ENCODE measurements at regions not wholly inside any gene's neighbourhood (a gene's known extent, or its start where the extent isn't known, plus 50 kb on each side); places are given as distances from the start of the nearest gene placed in this dataset.

GRCh38 chr13:44887515-44887914 lies 101.8 kb downstream of the NUFIP1 start:
- no peaks in the 10 kb centered on the region for H3K36me3 ChIP-seq (replicated peaks; ENCODE audit: low read depth, low read length)
- no peak overlapping the region for H3K4me3 ChIP-seq (ENCODE audit: low read length)
- no peaks in the 10 kb centered on the region for H4K20me1 ChIP-seq (ENCODE audit: insufficient read depth, low read length)
- TF ChIP-seq, protein P1, sequence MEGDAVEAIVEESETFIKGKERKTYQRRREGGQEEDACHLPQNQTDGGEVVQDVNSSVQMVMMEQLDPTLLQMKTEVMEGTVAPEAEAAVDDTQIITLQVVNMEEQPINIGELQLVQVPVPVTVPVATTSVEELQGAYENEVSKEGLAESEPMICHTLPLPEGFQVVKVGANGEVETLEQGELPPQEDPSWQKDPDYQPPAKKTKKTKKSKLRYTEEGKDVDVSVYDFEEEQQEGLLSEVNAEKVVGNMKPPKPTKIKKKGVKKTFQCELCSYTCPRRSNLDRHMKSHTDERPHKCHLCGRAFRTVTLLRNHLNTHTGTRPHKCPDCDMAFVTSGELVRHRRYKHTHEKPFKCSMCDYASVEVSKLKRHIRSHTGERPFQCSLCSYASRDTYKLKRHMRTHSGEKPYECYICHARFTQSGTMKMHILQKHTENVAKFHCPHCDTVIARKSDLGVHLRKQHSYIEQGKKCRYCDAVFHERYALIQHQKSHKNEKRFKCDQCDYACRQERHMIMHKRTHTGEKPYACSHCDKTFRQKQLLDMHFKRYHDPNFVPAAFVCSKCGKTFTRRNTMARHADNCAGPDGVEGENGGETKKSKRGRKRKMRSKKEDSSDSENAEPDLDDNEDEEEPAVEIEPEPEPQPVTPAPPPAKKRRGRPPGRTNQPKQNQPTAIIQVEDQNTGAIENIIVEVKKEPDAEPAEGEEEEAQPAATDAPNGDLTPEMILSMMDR (IDR thresholded peaks at IDR 0.05; ENCODE audit: low read depth, low read length) = no peak
- no peak for TF ChIP-seq EZH2phosphoT487 (IDR thresholded peaks at IDR 0.05; ENCODE audit: low read depth)
- H3K9me3 ChIP-seq (ENCODE audit: insufficient read depth, low read length) = no peaks in the 10 kb centered on the region
- no peaks in the 10 kb centered on the region for H3K79me2 ChIP-seq (ENCODE audit: low read length)
- no peak overlapping the region for H3K4me2 ChIP-seq (ENCODE audit: low read length)
- H3K27ac ChIP-seq (ENCODE audit: low read length) = no peak overlapping the region
- H3K9ac ChIP-seq (ENCODE audit: low read length) = no peak overlapping the region
- H2AFZ ChIP-seq (ENCODE audit: low read depth, low read length) = no peak overlapping the region
- 0 out of 2 replicates have a peak, but pooled peaks cover 8% of the 10 kb centered on the region for H3K27me3 ChIP-seq (ENCODE audit: low read depth, low read length)
- no peaks in the 10 kb centered on the region for H3K4me1 ChIP-seq (ENCODE audit: low read length)

GRCh38 chr13:44884076-44884729 lies 105.1 kb downstream of the NUFIP1 start:
- no peaks in the 10 kb centered on the region for H4K20me1 ChIP-seq (ENCODE audit: insufficient read depth, low read length)
- peaks cover 8% of the 10 kb centered on the region; the same call in 1 of the 2 replicates for H3K27me3 ChIP-seq (ENCODE audit: low read depth, low read length)
- no peaks in the 10 kb centered on the region for H3K36me3 ChIP-seq (replicated peaks; ENCODE audit: low read depth, low read length)
- H3K4me3 ChIP-seq (ENCODE audit: low read length) = no peak overlapping the region
- no peak overlapping the region for H3K4me2 ChIP-seq (ENCODE audit: low read length)
- no peak overlapping the region for H3K9ac ChIP-seq (ENCODE audit: low read length)
- no peaks in the 10 kb centered on the region for H3K9me3 ChIP-seq (ENCODE audit: insufficient read depth, low read length)
- TF ChIP-seq, protein P1 (IDR thresholded peaks at IDR 0.05; ENCODE audit: low read depth, low read length) = no peak
- TF ChIP-seq EZH2phosphoT487 (IDR thresholded peaks at IDR 0.05; ENCODE audit: low read depth) = no peak
- peaks cover 2% of the 10 kb centered on the region; the same call in 1 of the 2 replicates for H3K4me1 ChIP-seq (ENCODE audit: low read length)
- H2AFZ ChIP-seq (ENCODE audit: low read depth, low read length) = no peak overlapping the region
- no peaks in the 10 kb centered on the region for H3K79me2 ChIP-seq (ENCODE audit: low read length)
- no peak overlapping the region for H3K27ac ChIP-seq (ENCODE audit: low read length)

- Histone ChIP-seq H3K4me3 (ENCODE audit: low read length) (no peak overlapping the region), H3K27me3 (ENCODE audit: low read depth, low read length) (peaks cover 2% of the 10 kb centered on the region; the same call in 1 of the 2 replicates), H3K9ac (ENCODE audit: low read length) (no peak overlapping the region), H3K4me1 (ENCODE audit: low read length) (peaks cover 17% of the 10 kb centered on the region), H3K4me2 (ENCODE audit: low read length) (peak overlapping the region; percentile 42), H3K9me3 (ENCODE audit: insufficient read depth, low read length) (no peaks in the 10 kb centered on the region), H4K20me1 (ENCODE audit: insufficient read depth, low read length) (no peaks in the 10 kb centered on the region), H3K27ac (ENCODE audit: low read length) (no peak overlapping the region), H3K79me2 (ENCODE audit: low read length) (no peaks in the 10 kb centered on the region), H3K36me3 (replicated peaks; ENCODE audit: low read depth, low read length) (no peaks in the 10 kb centered on the region), H2AFZ (ENCODE audit: low read depth, low read length) (no peak overlapping the region)
- TF ChIP-seq, protein P1 (IDR thresholded peaks at IDR 0.05; ENCODE audit: low read depth, low read length) = peak; percentile 95
- TF ChIP-seq EZH2phosphoT487 (IDR thresholded peaks at IDR 0.05; ENCODE audit: low read depth) = no peak
Observed at GRCh38 chr13:44879452-44880058, 109.7 kb downstream of the NUFIP1 start.

GRCh38 chr13:44876782-44877324 lies 112.4 kb downstream of the NUFIP1 start:
- Histone ChIP-seq H3K4me3 (ENCODE audit: low read length) (no peak overlapping the region), H2AFZ (ENCODE audit: low read depth, low read length) (no peak overlapping the region), H3K9ac (ENCODE audit: low read length) (no peak overlapping the region), H3K4me2 (ENCODE audit: low read length) (no peak overlapping the region), H3K27ac (ENCODE audit: low read length) (no peak overlapping the region), H3K9me3 (ENCODE audit: insufficient read depth, low read length) (no peaks in the 10 kb centered on the region), H3K79me2 (ENCODE audit: low read length) (no peaks in the 10 kb centered on the region), H3K36me3 (replicated peaks; ENCODE audit: low read depth, low read length) (no peaks in the 10 kb centered on the region), H3K27me3 (ENCODE audit: low read depth, low read length) (peaks cover 7% of the 10 kb centered on the region), H4K20me1 (ENCODE audit: insufficient read depth, low read length) (no peaks in the 10 kb centered on the region), H3K4me1 (ENCODE audit: low read length) (peaks cover 17% of the 10 kb centered on the region)
- TF ChIP-seq EZH2phosphoT487 (IDR thresholded peaks at IDR 0.05; ENCODE audit: low read depth) = no peak
- TF ChIP-seq, protein P1 (IDR thresholded peaks at IDR 0.05; ENCODE audit: low read depth, low read length) = peak; percentile 35
